PC-9 (cell line): ENCODE measurements at regions not wholly inside any gene's neighbourhood (a gene's known extent, or its start where the extent isn't known, plus 50 kb on each side); places are given as distances from the start of the nearest gene placed in this dataset.

Experiments
- CTCF ChIP-seq: fragments of 200-600 bp; sonication (generic); conservative IDR thresholded peaks from 2 replicates; pipeline ENCODE4 v1.6.1; 2017; ENCODE audit warnings: mixed run types, antibody characterized with exemption, mild to moderate bottlenecking, moderate library complexity
- EZH2 ChIP-seq: fragments of 200-600 bp; sonication (generic); IDR thresholded peaks from 2 replicates; pipeline ENCODE4 v1.8.0; 2017; ENCODE audit warnings: antibody characterized with exemption, low read depth

- no peak for TF ChIP-seq CTCF
- TF ChIP-seq EZH2, result no peak
These were observed 217.3 kb upstream of the IRX3 start for GRCh38 chr16:54503856-54504219.
